ENCODE measurements at regions not wholly inside any gene's neighbourhood (a gene's known extent, or its start where the extent isn't known, plus 50 kb on each side); places are given as distances from the start of the nearest gene placed in this dataset.

GRCh38 chr13:32902029-32902780 is 114.0 kb upstream of the KL start:
- Mint-ChIP-seq H3K4me3 (no peak overlapping the region), H3K27ac (no peak overlapping the region), H3K27me3 (ENCODE audit: low read depth) (no peaks in the 10 kb centered on the region), H3K36me3 (no peaks in the 10 kb centered on the region), H3K4me1 (peaks cover 45% of the 10 kb centered on the region), H3K9me3 (peaks cover 11% of the 10 kb centered on the region)
- TF ChIP-seq CTCF (IDR thresholded peaks at IDR 0.05; ENCODE audit: unreplicated experiment): no peak
- no peak for DNase-seq (ENCODE audit: low spot score in 2 of 2, unreplicated experiment in 2 of 2)

- Mint-ChIP-seq H3K36me3 (no peaks in the 10 kb centered on the region), H3K9me3 (peaks cover 11% of the 10 kb centered on the region), H3K4me1 (peaks cover 46% of the 10 kb centered on the region), H3K27me3 (ENCODE audit: low read depth) (no peaks in the 10 kb centered on the region), H3K27ac (peak overlapping the region; percentile 21), H3K4me3 (no peak overlapping the region)
- no peak for TF ChIP-seq CTCF (IDR thresholded peaks at IDR 0.05; ENCODE audit: unreplicated experiment)
- no peak for DNase-seq (ENCODE audit: low spot score in 2 of 2, unreplicated experiment in 2 of 2)
Measured at GRCh38 chr13:32902874-32903273, 113.3 kb upstream of the KL start.

GRCh38 chr13:32903720-32904119 is 112.5 kb upstream of the KL start:
- no peak for DNase-seq (ENCODE audit: low spot score in 2 of 2, unreplicated experiment in 2 of 2)
- H3K36me3 Mint-ChIP-seq: no peaks in the 10 kb centered on the region
- H3K27ac Mint-ChIP-seq: peak overlapping the region; percentile 36
- no peaks in the 10 kb centered on the region for H3K27me3 Mint-ChIP-seq (ENCODE audit: low read depth)
- TF ChIP-seq CTCF (IDR thresholded peaks at IDR 0.05; ENCODE audit: unreplicated experiment): no peak
- peaks cover 13% of the 10 kb centered on the region for H3K9me3 Mint-ChIP-seq
- H3K4me1 Mint-ChIP-seq: peaks cover 46% of the 10 kb centered on the region
- H3K4me3 Mint-ChIP-seq: no peak overlapping the region

- no peak for TF ChIP-seq CTCF (IDR thresholded peaks at IDR 0.05; ENCODE audit: unreplicated experiment)
- Mint-ChIP-seq H3K4me3 (no peak overlapping the region), H3K9me3 (peaks cover 19% of the 10 kb centered on the region), H3K27ac (peak overlapping the region; percentile 36), H3K4me1 (peaks cover 45% of the 10 kb centered on the region), H3K27me3 (ENCODE audit: low read depth) (no peaks in the 10 kb centered on the region), H3K36me3 (no peaks in the 10 kb centered on the region)
- DNase-seq (ENCODE audit: low spot score in 2 of 2, unreplicated experiment in 2 of 2): no peak
Measured at GRCh38 chr13:32904266-32904665, 112.0 kb upstream of the KL start.

GRCh38 chr13:32905063-32905863 is 111.0 kb upstream of the KL start:
- no peak for DNase-seq (ENCODE audit: low spot score in 2 of 2, unreplicated experiment in 2 of 2)
- H3K36me3 Mint-ChIP-seq: no peaks in the 10 kb centered on the region
- peaks cover 51% of the 10 kb centered on the region for H3K4me1 Mint-ChIP-seq
- peak overlapping the region; percentile 26 for H3K27ac Mint-ChIP-seq
- peaks cover 20% of the 10 kb centered on the region for H3K9me3 Mint-ChIP-seq
- no peaks in the 10 kb centered on the region for H3K27me3 Mint-ChIP-seq (ENCODE audit: low read depth)
- no peak overlapping the region for H3K4me3 Mint-ChIP-seq
- no peak for TF ChIP-seq CTCF (IDR thresholded peaks at IDR 0.05; ENCODE audit: unreplicated experiment)
